K562 (cell line): ENCODE measurements at regions not wholly inside any gene's neighbourhood (a gene's known extent, or its start where the extent isn't known, plus 50 kb on each side); places are given as distances from the start of the nearest gene placed in this dataset.

Experiments used
- FOXP1 ChIP-seq: sonication (generic); formaldehyde crosslinking; IDR thresholded peaks from 2 replicates; pipeline ENCODE4 v1.8.0; 2022; ENCODE audit warnings: mild to moderate bottlenecking, missing genetic modification reagents
- KDM1A ChIP-seq, 2 experiments: fragments of 450-650 bp; IDR thresholded peaks; 2 replicates each; pipeline ENCODE4 v1.6.1; 2016; ENCODE audit warnings: mild to moderate bottlenecking in 2 of 2
- POLR2A ChIP-seq: fragments of 450-650 bp; conservative IDR thresholded peaks from 2 replicates; pipeline ENCODE4 v1.6.1; 2016
- RBM34 ChIP-seq: fragments of 200-400 bp; formaldehyde crosslinking; IDR thresholded peaks from 2 replicates; pipeline ENCODE4 v1.6.1; 2018; ENCODE audit warnings: low read length, borderline replicate concordance; ENCODE audit not compliant: insufficient read depth
- ZKSCAN1 ChIP-seq: fragments of 150-350 bp; IDR thresholded peaks from 2 replicates; pipeline ENCODE4 v1.6.1; 2016; ENCODE audit warnings: low read depth, low read length
- TF ChIP-seq, protein P1 (sequence below): fragments of 250-450 bp; sonication (Bioruptor Pico); IDR thresholded peaks from 2 replicates; pipeline ENCODE4 v1.4.0; 2020; ENCODE audit warnings: mild to moderate bottlenecking
- TF ChIP-seq, protein P2 (sequence below): sonication (generic); formaldehyde crosslinking; IDR thresholded peaks from 2 replicates; pipeline ENCODE4 v1.5.0; 2020; ENCODE audit warnings: missing genetic modification reagents

DNA sequence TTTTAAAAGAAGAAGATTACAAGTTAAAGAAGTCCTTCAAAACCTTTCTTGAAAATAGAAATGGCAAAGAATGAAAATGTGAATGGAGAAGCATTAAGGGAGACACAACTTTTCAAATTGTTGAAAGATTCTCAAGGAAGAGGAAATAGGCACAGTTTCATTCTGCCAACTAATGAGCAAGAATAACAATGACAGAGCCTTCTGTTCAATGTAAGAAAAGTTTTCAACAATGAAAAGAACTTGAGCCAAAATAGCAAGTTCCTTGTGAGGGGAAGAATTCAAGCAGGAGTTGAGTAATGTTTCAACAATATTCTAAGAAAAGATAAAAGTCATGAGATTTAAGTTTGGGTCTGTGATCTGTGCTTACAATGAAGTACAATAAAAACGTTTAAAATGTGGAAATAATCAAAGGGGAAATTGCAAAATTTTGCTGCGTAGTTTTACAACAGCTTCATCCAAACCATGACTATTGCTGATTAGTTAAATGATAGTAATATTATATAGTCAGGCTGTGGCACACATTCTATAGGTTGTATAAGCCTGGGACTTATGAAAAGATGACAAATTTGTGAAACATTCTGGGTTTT is 122.6 kb downstream of the METTL4 start:
- no peak for TF ChIP-seq KDM1A (IDR thresholded peaks at IDR 0.05)
- no peak for TF ChIP-seq ZKSCAN1
- TF ChIP-seq, protein P1, sequence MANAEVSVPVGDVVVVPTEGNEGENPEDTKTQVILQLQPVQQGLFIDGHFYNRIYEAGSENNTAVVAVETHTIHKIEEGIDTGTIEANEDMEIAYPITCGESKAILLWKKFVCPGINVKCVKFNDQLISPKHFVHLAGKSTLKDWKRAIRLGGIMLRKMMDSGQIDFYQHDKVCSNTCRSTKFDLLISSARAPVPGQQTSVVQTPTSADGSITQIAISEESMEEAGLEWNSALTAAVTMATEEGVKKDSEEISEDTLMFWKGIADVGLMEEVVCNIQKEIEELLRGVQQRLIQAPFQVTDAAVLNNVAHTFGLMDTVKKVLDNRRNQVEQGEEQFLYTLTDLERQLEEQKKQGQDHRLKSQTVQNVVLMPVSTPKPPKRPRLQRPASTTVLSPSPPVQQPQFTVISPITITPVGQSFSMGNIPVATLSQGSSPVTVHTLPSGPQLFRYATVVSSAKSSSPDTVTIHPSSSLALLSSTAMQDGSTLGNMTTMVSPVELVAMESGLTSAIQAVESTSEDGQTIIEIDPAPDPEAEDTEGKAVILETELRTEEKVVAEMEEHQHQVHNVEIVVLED (CRISPR knock-in tag) = no peak
- TF ChIP-seq, protein P2, sequence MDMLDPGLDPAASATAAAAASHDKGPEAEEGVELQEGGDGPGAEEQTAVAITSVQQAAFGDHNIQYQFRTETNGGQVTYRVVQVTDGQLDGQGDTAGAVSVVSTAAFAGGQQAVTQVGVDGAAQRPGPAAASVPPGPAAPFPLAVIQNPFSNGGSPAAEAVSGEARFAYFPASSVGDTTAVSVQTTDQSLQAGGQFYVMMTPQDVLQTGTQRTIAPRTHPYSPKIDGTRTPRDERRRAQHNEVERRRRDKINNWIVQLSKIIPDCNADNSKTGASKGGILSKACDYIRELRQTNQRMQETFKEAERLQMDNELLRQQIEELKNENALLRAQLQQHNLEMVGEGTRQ = no peak
- no peak for TF ChIP-seq POLR2A
- TF ChIP-seq RBM34 = no peak
- no peak for TF ChIP-seq FOXP1
